ENCODE measurements at regions not wholly inside any gene's neighbourhood (a gene's known extent, or its start where the extent isn't known, plus 50 kb on each side); places are given as distances from the start of the nearest gene placed in this dataset.

- no peak for TF ChIP-seq ZNF281 (CRISPR knock-in tag; IDR thresholded peaks at IDR 0.05)
- TF ChIP-seq JAZF1 (CRISPR knock-in tag; IDR thresholded peaks at IDR 0.05), result no peak
- no peak for TF ChIP-seq ZBTB21 (CRISPR knock-in tag; IDR thresholded peaks at IDR 0.05; ENCODE audit: borderline replicate concordance)
- no peak for TF ChIP-seq PRDM15 (CRISPR knock-in tag; IDR thresholded peaks at IDR 0.05)
- no peak for TF ChIP-seq TEAD1 (CRISPR knock-in tag; IDR thresholded peaks at IDR 0.05)
- no peak for TF ChIP-seq ZNF121 (CRISPR knock-in tag; IDR thresholded peaks at IDR 0.05)
Observed at GRCh38 chr14:58737511-58737910, 99.7 kb downstream of the DACT1 start (continued).

GRCh38 chr14:58738189-58738836 is 100.6 kb downstream of the DACT1 start:
- ATAC-seq (no peak), DNase-seq (ENCODE audit: low spot score) (no peak)
- Mint-ChIP-seq H3K4me1 (no peaks in the 10 kb centered on the region), H3K9me3 (no peaks in the 10 kb centered on the region), H3K27ac (no peak overlapping the region), H3K27me3 (ENCODE audit: low read depth) (no peaks in the 10 kb centered on the region), H3K36me3 (no peaks in the 10 kb centered on the region), H3K4me3 (no peak overlapping the region)
- CTCF ChIA-PET, result no interaction called here
- POLR2A ChIA-PET, result no interaction called here
- TF ChIP-seq CBFB (CRISPR knock-in tag; IDR thresholded peaks at IDR 0.05; ENCODE audit: low read depth), result no peak
- no peak for TF ChIP-seq SMAD3 (CRISPR knock-in tag; IDR thresholded peaks at IDR 0.05; ENCODE audit: borderline replicate concordance)
- TF ChIP-seq NR2C2 (CRISPR knock-in tag; IDR thresholded peaks at IDR 0.05), result no peak
- no peak for TF ChIP-seq MXD4 (CRISPR knock-in tag; IDR thresholded peaks at IDR 0.05; ENCODE audit: borderline replicate concordance)
- no peak for TF ChIP-seq USF2 (CRISPR knock-in tag; IDR thresholded peaks at IDR 0.05)
- no peak for TF ChIP-seq FOXP1 (CRISPR knock-in tag; IDR thresholded peaks at IDR 0.05; ENCODE audit: borderline replicate concordance)
- no peak for TF ChIP-seq PRDM15 (CRISPR knock-in tag; IDR thresholded peaks at IDR 0.05)
- TF ChIP-seq CREB1 (CRISPR knock-in tag; IDR thresholded peaks at IDR 0.05), result no peak
- TF ChIP-seq ZNF232 (CRISPR knock-in tag; IDR thresholded peaks at IDR 0.05), result no peak
- TF ChIP-seq FOXJ3 (CRISPR knock-in tag; IDR thresholded peaks at IDR 0.05; ENCODE audit: borderline replicate concordance), result no peak
- TF ChIP-seq ZNF317 (CRISPR knock-in tag; IDR thresholded peaks at IDR 0.05; ENCODE audit: borderline replicate concordance, low read depth), result no peak
- no peak for TF ChIP-seq ZNF671 (CRISPR knock-in tag; IDR thresholded peaks at IDR 0.05)
- no peak for TF ChIP-seq ZNF423 (CRISPR knock-in tag; IDR thresholded peaks at IDR 0.05)
- no peak for TF ChIP-seq CREM (CRISPR knock-in tag; IDR thresholded peaks at IDR 0.05)
- TF ChIP-seq CDX4 (CRISPR knock-in tag; IDR thresholded peaks at IDR 0.05; ENCODE audit: borderline replicate concordance), result no peak
